ENCODE measurements at regions not wholly inside any gene's neighbourhood (a gene's known extent, or its start where the extent isn't known, plus 50 kb on each side); places are given as distances from the start of the nearest gene placed in this dataset.

DNA sequence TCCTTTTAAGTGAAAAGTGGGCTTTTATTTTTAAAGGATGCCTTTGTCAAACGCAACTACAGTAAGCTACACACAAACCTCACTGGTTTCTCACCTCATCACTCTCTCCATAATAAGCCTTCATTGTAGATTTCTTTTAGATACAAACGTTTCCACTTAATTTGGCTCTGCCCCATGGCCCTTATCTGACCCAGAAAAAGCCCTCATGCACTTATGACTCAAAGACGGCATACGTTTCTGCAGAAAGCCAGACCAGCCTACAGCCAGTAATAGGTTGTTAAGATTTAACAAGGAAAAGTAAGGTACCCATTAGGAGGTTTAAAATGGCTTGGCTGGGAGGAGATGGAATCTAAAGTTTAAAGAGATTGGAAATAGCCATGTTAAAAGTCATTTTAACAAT lies 914.6 kb upstream of the INTU start:
- H3K36me3 ChIP-seq (replicated peaks; ENCODE audit: insufficient read depth, low read length) = no peaks in the 10 kb centered on the region
- no peaks in the 10 kb centered on the region for H3K9me2 ChIP-seq (replicated peaks; ENCODE audit: insufficient read depth, low read length)
- no peak overlapping the region for H3K4me2 ChIP-seq (ENCODE audit: low read depth, low read length)
- TF ChIP-seq CTCF (IDR thresholded peaks at IDR 0.05; ENCODE audit: low read length) = no peak
- no peak for TF ChIP-seq EZH2 (optimal IDR thresholded peaks at IDR 0.05; ENCODE audit: low read depth, low read length)
- no peak for TF ChIP-seq EZH2phosphoT487 (IDR thresholded peaks at IDR 0.05; ENCODE audit: low read length)
- H2AFZ ChIP-seq (ENCODE audit: low read length) = no peak overlapping the region
- H3K4me3 ChIP-seq (ENCODE audit: low read length) = no peak overlapping the region
- no peaks in the 10 kb centered on the region for H3K9me3 ChIP-seq (replicated peaks; ENCODE audit: insufficient read depth, low read length)
- no peak overlapping the region for H3K9ac ChIP-seq (ENCODE audit: low read length)
- H3F3A ChIP-seq (ENCODE audit: insufficient read depth, low read length) = no peaks in the 10 kb centered on the region
- no peak overlapping the region for H3K27ac ChIP-seq (ENCODE audit: low read length)
- no peak for DNase-seq
- no peaks in the 10 kb centered on the region for H3K27me3 ChIP-seq (replicated peaks; ENCODE audit: insufficient read depth, low read length)
- H3K79me2 ChIP-seq (ENCODE audit: low read length) = no peaks in the 10 kb centered on the region
- H3K4me1 ChIP-seq (ENCODE audit: low read length) = no peaks in the 10 kb centered on the region
- no peaks in the 10 kb centered on the region for H4K20me1 ChIP-seq (ENCODE audit: insufficient read depth, low read length)

DNA sequence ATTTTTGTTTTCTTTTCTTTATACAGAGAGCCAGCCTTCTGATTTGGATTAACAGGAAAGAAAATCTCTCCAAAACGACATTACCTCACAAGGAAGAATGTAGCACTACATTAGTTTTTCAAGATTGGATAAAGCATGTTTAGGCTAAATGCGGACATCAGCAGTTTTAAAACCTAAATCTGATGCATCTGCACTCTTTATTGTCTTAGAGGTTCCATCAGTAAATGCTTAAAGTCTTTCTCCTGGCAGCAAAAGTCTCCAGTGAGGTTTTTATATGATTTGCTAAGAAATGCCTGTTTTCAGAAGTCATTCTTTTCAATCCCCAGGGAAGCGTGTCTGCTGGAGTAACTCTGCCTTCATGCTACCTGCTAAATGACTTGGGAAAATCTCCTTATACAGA lies 912.9 kb upstream of the INTU start:
- Histone ChIP-seq H3K9ac (ENCODE audit: low read length) (no peak overlapping the region), H3K27ac (ENCODE audit: low read length) (no peak overlapping the region), H3K27me3 (replicated peaks; ENCODE audit: insufficient read depth, low read length) (no peaks in the 10 kb centered on the region), H3K9me2 (replicated peaks; ENCODE audit: insufficient read depth, low read length) (no peaks in the 10 kb centered on the region), H3K9me3 (replicated peaks; ENCODE audit: insufficient read depth, low read length) (no peaks in the 10 kb centered on the region), H4K20me1 (ENCODE audit: insufficient read depth, low read length) (no peaks in the 10 kb centered on the region), H3K4me2 (ENCODE audit: low read depth, low read length) (no peak overlapping the region), H3K4me1 (ENCODE audit: low read length) (no peaks in the 10 kb centered on the region), H3K4me3 (ENCODE audit: low read length) (no peak overlapping the region), H3K79me2 (ENCODE audit: low read length) (no peaks in the 10 kb centered on the region), H3F3A (ENCODE audit: insufficient read depth, low read length) (no peaks in the 10 kb centered on the region), H3K36me3 (replicated peaks; ENCODE audit: insufficient read depth, low read length) (no peaks in the 10 kb centered on the region), H2AFZ (ENCODE audit: low read length) (no peak overlapping the region)
- TF ChIP-seq EZH2phosphoT487 (IDR thresholded peaks at IDR 0.05; ENCODE audit: low read length) (no peak), EZH2 (optimal IDR thresholded peaks at IDR 0.05; ENCODE audit: low read depth, low read length) (no peak), CTCF (IDR thresholded peaks at IDR 0.05; ENCODE audit: low read length) (no peak)
- DNase-seq = no peak

- no peak overlapping the region for H3K4me2 ChIP-seq (ENCODE audit: low read depth, low read length)
- H3F3A ChIP-seq (ENCODE audit: insufficient read depth, low read length) = no peaks in the 10 kb centered on the region
- no peaks in the 10 kb centered on the region for H4K20me1 ChIP-seq (ENCODE audit: insufficient read depth, low read length)
- no peak overlapping the region for H3K9ac ChIP-seq (ENCODE audit: low read length)
- no peaks in the 10 kb centered on the region for H3K27me3 ChIP-seq (replicated peaks; ENCODE audit: insufficient read depth, low read length)
- no peak overlapping the region for H2AFZ ChIP-seq (ENCODE audit: low read length)
- DNase-seq = no peak
- H3K4me3 ChIP-seq (ENCODE audit: low read length) = no peak overlapping the region
- H3K36me3 ChIP-seq (replicated peaks; ENCODE audit: insufficient read depth, low read length) = no peaks in the 10 kb centered on the region
- H3K9me3 ChIP-seq (replicated peaks; ENCODE audit: insufficient read depth, low read length) = no peaks in the 10 kb centered on the region
- H3K79me2 ChIP-seq (ENCODE audit: low read length) = no peaks in the 10 kb centered on the region
- H3K9me2 ChIP-seq (replicated peaks; ENCODE audit: insufficient read depth, low read length) = no peaks in the 10 kb centered on the region
- H3K27ac ChIP-seq (ENCODE audit: low read length) = no peak overlapping the region
- TF ChIP-seq EZH2 (optimal IDR thresholded peaks at IDR 0.05; ENCODE audit: low read depth, low read length) = no peak
- no peak for TF ChIP-seq EZH2phosphoT487 (IDR thresholded peaks at IDR 0.05; ENCODE audit: low read length)
- no peak for TF ChIP-seq CTCF (IDR thresholded peaks at IDR 0.05; ENCODE audit: low read length)
- H3K4me1 ChIP-seq (ENCODE audit: low read length) = no peaks in the 10 kb centered on the region
These were observed 906.9 kb upstream of the INTU start for GRCh38 chr4:126725906-126726305.
